Keratinocyte (primary cell): ENCODE measurements at regions not wholly inside any gene's neighbourhood (a gene's known extent, or its start where the extent isn't known, plus 50 kb on each side); places are given as distances from the start of the nearest gene placed in this dataset.

Source experiments
- DNase-seq: peaks from one replicate; pipeline ENCODE4 v3.0.0-alpha.2; 2011; ENCODE audit warnings: low read depth, missing footprints, low spot score
- FAIRE-seq: peaks from 2 replicates; lab custom pipeline; 2011; peaks lifted over from hg19 to GRCh38; lab: Jason Lieb, UNC
- H2AFZ ChIP-seq: 2 replicates; pipeline ENCODE4 v1.6.0; 2012; ENCODE audit warnings: low read length, control low read depth, inconsistent platforms; ENCODE audit not compliant: control insufficient read depth
- H3K27ac ChIP-seq: 2 replicates; pipeline ENCODE4 v1.5.1; 2011; ENCODE audit warnings: low read length; ENCODE audit not compliant: control insufficient read depth, insufficient read depth
- H3K27me3 ChIP-seq: 3 replicates; pipeline ENCODE4 v1.6.0; 2011; ENCODE audit warnings: low read length; ENCODE audit not compliant: control insufficient read depth, insufficient read depth; ENCODE audit errors: extremely low read depth
- H3K36me3 ChIP-seq, 2 experiments: 2 replicates in 1 of 2; 3 replicates in 1 of 2; pipeline ENCODE4 v1.5.1; 2011; ENCODE audit warnings: low read length in 2 of 2, mild to moderate bottlenecking in 1 of 2; ENCODE audit not compliant: control insufficient read depth in 2 of 2, insufficient read depth in 2 of 2; ENCODE audit errors: extremely low read depth in 1 of 2
- H3K4me1 ChIP-seq: 3 replicates; pipeline ENCODE4 v1.5.1; 2011; ENCODE audit warnings: low read length; ENCODE audit not compliant: control insufficient read depth, insufficient read depth; ENCODE audit errors: extremely low read depth
- H3K4me2 ChIP-seq: 3 replicates; pipeline ENCODE4 v1.6.0; 2011; ENCODE audit warnings: low read depth, low read length; ENCODE audit not compliant: control insufficient read depth, insufficient read depth; ENCODE audit errors: extremely low read depth
- H3K4me3 ChIP-seq, 3 experiments: fragments of 200-600 bp in 1 of 3; sonication (generic) in 1 of 3; 2 replicates in 2 of 3; 3 replicates in 1 of 3; pipeline ENCODE4 v1.5.1; 2011 to 2016; ENCODE audit warnings: low read length in 3 of 3, mild to moderate bottlenecking in 3 of 3, control low read depth in 2 of 3, inconsistent platforms in 1 of 3, low read depth in 1 of 3, mixed read lengths in 1 of 3, mixed run types in 1 of 3, moderate library complexity in 1 of 3; ENCODE audit not compliant: control insufficient read depth in 2 of 3, insufficient read depth in 2 of 3; ENCODE audit errors: extremely low read depth in 1 of 3
- H3K79me2 ChIP-seq: 2 replicates; pipeline ENCODE4 v1.6.0; 2012; ENCODE audit warnings: low read length; ENCODE audit not compliant: control insufficient read depth, insufficient read depth
- H3K9ac ChIP-seq: 3 replicates; pipeline ENCODE4 v1.6.0; 2011; ENCODE audit warnings: low read length; ENCODE audit not compliant: control insufficient read depth, insufficient read depth; ENCODE audit errors: extremely low read depth
- H3K9me1 ChIP-seq: 3 replicates; pipeline ENCODE4 v1.6.0; 2011; ENCODE audit warnings: low read length; ENCODE audit not compliant: control insufficient read depth, insufficient read depth; ENCODE audit errors: extremely low read depth
- H3K9me3 ChIP-seq: 2 replicates; pipeline ENCODE4 v1.5.1; 2012; ENCODE audit warnings: low read depth, low read length; ENCODE audit not compliant: control insufficient read depth
- H4K20me1 ChIP-seq: 3 replicates; pipeline ENCODE4 v1.6.0; 2011; ENCODE audit warnings: low read length; ENCODE audit not compliant: control insufficient read depth, insufficient read depth; ENCODE audit errors: extremely low read depth
- EZH2 ChIP-seq: IDR thresholded peaks from one replicate; pipeline ENCODE4 v1.6.1; 2012; ENCODE audit warnings: inconsistent platforms, mild to moderate bottlenecking, low read length, moderate library complexity
- dilution Hi-C: fragments of 300-500 bp; cut with MboI; formaldehyde crosslinking; loops from one replicate; pipeline ENCODE4 v1.7.0; 2020; ENCODE audit warnings: low sequenced_read_pairs; ENCODE audit not compliant: extremely low pct_ligation_motif_present
- TF ChIP-seq, protein P1 (sequence below), 3 experiments: IDR thresholded peaks in 1 of 3; conservative IDR thresholded peaks in 1 of 3; optimal IDR thresholded peaks in 1 of 3; 2 replicates in 2 of 3; 3 replicates in 1 of 3; pipeline versions ENCODE3 to v1.5.1; 2011; ENCODE audit warnings: low read length in 3 of 3, mild to moderate bottlenecking in 3 of 3, moderate library complexity in 2 of 3, control low read depth in 1 of 3, inconsistent platforms in 1 of 3; ENCODE audit not compliant: insufficient read depth in 2 of 3; ENCODE audit errors: extremely low read depth in 1 of 3

- no peak overlapping the region for H2AFZ ChIP-seq
- TF ChIP-seq, protein P1, sequence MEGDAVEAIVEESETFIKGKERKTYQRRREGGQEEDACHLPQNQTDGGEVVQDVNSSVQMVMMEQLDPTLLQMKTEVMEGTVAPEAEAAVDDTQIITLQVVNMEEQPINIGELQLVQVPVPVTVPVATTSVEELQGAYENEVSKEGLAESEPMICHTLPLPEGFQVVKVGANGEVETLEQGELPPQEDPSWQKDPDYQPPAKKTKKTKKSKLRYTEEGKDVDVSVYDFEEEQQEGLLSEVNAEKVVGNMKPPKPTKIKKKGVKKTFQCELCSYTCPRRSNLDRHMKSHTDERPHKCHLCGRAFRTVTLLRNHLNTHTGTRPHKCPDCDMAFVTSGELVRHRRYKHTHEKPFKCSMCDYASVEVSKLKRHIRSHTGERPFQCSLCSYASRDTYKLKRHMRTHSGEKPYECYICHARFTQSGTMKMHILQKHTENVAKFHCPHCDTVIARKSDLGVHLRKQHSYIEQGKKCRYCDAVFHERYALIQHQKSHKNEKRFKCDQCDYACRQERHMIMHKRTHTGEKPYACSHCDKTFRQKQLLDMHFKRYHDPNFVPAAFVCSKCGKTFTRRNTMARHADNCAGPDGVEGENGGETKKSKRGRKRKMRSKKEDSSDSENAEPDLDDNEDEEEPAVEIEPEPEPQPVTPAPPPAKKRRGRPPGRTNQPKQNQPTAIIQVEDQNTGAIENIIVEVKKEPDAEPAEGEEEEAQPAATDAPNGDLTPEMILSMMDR (optimal IDR thresholded peaks at IDR 0.05 in 1 of 3, IDR thresholded peaks at IDR 0.05 in 1 of 3, conservative IDR thresholded peaks at IDR 0.05 in 1 of 3; ENCODE audit: extremely low read depth in 1 of 3, insufficient read depth in 2 of 3, low read length in 3 of 3) = no peak
- no peak for TF ChIP-seq EZH2
- H3K4me2 ChIP-seq = no peak overlapping the region
- no peaks in the 10 kb centered on the region for H3K9me1 ChIP-seq
- H3K79me2 ChIP-seq = no peaks in the 10 kb centered on the region
- H3K4me1 ChIP-seq = no peaks in the 10 kb centered on the region
- no peak overlapping the region for H3K27ac ChIP-seq
- DNase-seq = no peak
- H3K9ac ChIP-seq = no peak overlapping the region
- dilution Hi-C loops = no loop called here
- H3K27me3 ChIP-seq = no peaks in the 10 kb centered on the region
- peaks cover 22% of the 10 kb centered on the region for H3K9me3 ChIP-seq
- no peak overlapping the region for H3K4me3 ChIP-seq
- no peak for FAIRE-seq
- H4K20me1 ChIP-seq = no peaks in the 10 kb centered on the region
- H3K36me3 ChIP-seq = no peaks in the 10 kb centered on the region
Observed at GRCh38 chr22:49500076-49500460, 327.6 kb downstream of the BRD1 start.

DNA sequence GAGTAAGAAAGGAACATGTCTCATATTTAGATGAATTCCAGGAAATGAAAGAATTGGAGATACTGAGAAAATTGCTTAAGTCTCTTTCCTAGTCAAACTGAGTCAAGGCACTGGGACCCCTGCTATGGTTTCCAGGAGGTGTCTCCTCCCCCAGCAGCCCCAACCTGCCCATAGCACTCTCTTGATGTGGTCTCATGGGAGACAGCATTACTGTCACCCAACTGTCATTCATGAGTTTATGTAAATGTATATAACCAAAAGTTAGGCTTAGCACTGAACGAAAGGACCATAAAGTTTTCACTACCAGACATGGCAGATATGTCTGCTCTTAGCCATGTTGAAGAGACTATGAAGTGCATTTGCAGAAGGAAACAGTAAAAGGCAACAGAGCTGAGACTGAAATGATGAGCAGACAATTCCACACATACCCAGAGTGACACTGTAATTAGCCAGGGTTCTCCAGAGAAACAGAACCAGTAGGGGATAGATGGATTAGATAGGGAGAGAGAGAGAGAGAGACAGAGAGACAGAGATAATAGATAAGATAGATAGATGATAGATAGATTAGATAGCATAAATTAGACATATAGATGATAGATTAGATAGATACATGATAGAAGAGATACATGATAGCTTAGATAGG lies 328.1 kb downstream of the BRD1 start:
- H3K4me1 ChIP-seq = no peaks in the 10 kb centered on the region
- H3K4me3 ChIP-seq = no peak overlapping the region
- H3K9ac ChIP-seq = no peak overlapping the region
- DNase-seq (no peak), FAIRE-seq (no peak)
- H3K9me1 ChIP-seq = no peaks in the 10 kb centered on the region
- TF ChIP-seq, protein P1 (optimal IDR thresholded peaks at IDR 0.05 in 1 of 3, IDR thresholded peaks at IDR 0.05 in 1 of 3, conservative IDR thresholded peaks at IDR 0.05 in 1 of 3; ENCODE audit: extremely low read depth in 1 of 3, insufficient read depth in 2 of 3, low read length in 3 of 3) = no peak
- TF ChIP-seq EZH2 = no peak
- no peaks in the 10 kb centered on the region for H3K36me3 ChIP-seq
- H2AFZ ChIP-seq = no peak overlapping the region
- no peaks in the 10 kb centered on the region for H3K27me3 ChIP-seq
- no peak overlapping the region for H3K27ac ChIP-seq
- dilution Hi-C loops = no loop called here
- H3K79me2 ChIP-seq = no peaks in the 10 kb centered on the region
- no peak overlapping the region for H3K4me2 ChIP-seq
- no peaks in the 10 kb centered on the region for H4K20me1 ChIP-seq
- H3K9me3 ChIP-seq = peaks cover 23% of the 10 kb centered on the region
